NCI-H345 (cell line): ENCODE measurements at regions not wholly inside any gene's neighbourhood (a gene's known extent, or its start where the extent isn't known, plus 50 kb on each side); places are given as distances from the start of the nearest gene placed in this dataset.
"Not testable (repeated sequence)": the region's sequence is repeated elsewhere in the genome, so short reads cannot be mapped to it uniquely, and the experiment has no call there.

Source experiments
- DNase-seq: peaks from one replicate; lab custom pipeline; 2025; lab: John Stamatoyannopoulos, UW

DNA sequence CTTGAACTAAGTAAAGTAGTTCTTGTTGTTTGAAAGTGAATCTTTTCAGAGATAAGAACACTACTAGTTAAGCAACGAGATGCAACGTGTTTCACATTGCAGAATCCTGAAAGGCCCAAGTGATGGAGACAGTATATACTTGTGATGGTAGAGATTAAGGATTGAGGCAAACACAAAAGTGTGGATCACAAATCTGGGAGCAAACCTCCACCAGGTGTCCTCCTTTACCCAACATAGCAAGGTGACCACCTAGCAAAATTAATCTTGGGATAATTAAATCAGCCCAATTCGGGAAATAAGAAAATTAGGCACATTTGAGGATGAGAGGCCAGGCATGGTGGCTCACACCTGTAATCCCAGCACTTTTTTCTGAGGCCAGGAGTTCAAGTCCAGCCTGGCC, 563.9 kb downstream of the DACH1 start:
- DNase-seq: peak; percentile 21

DNA sequence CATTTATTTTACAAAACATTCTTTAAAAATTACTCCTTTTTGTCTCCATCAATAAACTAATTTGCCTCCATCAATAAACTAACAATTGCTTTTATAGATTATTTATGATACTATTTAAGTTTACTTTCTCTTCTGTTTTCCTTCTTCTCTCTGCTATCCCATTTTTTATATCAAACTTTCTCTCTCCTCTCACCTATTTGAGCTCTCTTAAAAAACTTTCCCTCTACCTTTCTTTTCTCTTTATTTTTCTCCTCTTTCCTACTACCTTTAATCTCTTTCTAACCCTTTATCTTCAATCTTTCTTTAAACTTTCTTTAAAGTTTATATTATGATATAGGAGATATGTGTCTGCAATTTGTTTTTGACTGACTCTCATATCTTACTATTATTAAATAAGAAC, 566.4 kb downstream of the DACH1 start:
- DNase-seq: no peak

DNA sequence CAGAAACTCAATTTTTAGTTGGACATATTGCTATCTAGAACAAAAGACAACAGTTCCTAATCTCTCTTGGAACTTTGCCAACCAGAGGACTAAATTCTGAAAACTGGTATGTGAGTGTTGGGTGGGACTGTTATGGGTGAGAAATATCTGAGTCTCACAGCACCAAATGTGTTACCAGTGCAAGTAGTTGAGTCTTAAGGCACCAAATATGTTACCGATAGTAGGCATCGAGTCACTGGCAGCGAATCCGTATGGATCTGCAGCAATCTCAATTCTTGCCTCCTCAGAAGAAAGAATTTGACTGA, 575.2 kb downstream of the DACH1 start:
- DNase-seq: no peak

DNA sequence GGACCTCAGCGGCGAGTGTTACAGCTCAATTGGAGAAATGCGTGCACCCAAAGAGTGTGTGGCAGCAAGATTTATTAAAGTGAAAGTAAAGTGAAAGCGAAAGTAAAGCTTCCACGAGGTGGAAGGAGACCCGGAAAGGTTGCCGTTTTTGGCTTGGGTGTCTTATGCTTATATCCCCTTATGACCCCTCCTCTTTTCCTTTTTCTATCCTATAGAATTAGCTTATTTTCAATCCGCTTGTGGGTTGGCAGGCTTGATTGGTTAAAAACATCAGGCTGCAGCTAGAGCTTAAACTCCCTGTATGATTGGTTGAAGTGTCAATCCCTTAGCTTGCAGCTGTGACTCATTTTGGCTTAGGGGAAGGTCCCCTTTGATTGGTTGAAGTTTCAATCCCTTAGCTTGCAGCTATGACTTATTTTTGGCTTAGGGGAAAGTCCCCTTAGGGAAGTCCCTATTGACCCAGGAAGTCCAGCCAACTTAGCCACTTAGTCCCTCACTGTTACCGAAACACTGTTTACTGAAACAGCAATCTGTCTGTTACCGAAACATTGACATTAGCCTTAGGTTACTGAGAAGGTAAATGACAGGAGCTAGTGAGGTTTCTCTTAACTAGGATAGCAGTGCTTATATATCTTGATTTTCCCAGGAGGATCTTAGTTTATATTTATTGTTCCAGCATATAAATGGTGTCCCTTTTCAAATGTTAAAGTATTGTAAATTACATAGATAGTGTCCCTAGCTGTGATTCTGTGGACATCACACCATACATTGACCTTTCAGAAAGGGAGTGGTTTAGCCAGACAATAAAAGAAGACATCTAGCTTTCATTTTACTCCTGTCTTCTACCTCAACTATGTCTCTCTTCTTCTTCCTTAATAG, 575.8 kb downstream of the DACH1 start:
- peak; percentile 76 for DNase-seq

DNA sequence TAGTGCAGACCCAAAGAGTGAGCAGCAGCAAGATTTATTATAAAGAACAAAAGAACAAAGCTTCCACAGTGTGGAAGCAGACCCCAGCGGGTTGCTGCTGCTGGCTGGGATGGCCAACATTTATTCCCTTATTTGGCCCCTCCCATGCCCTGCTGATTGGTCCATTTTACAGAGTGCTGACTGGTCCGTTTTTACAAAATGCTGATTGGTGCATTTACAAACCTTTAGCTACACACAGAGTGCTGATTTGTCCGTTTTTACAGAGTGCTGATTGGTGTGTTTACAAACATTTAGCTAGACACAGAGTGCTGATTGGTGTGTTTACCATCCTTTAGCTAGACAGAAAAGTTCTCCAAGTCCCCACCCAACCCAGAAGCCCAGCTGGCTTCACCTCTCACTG, 577.0 kb downstream of the DACH1 start:
- DNase-seq: not testable (repeated sequence)

DNA sequence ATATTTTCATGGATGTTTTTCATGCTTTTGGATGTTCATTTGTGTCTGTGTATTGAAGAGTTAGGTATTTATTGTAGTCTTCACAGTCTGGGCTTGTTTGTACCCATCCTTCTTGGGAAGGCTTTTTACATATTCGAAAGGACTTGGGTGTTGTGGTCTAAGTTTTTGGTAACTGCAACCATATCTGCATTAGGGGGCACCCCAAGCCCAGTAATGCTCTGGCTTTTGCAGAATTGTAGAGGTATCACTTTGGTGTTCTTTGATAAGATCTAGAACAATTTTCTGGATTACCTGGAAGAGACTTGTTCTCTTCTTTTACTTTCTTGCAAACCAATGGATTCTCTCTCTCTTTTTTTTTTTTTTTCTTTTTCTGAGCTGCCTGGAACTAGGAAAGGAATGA, 581.3 kb downstream of the DACH1 start:
- DNase-seq: no peak

DNA sequence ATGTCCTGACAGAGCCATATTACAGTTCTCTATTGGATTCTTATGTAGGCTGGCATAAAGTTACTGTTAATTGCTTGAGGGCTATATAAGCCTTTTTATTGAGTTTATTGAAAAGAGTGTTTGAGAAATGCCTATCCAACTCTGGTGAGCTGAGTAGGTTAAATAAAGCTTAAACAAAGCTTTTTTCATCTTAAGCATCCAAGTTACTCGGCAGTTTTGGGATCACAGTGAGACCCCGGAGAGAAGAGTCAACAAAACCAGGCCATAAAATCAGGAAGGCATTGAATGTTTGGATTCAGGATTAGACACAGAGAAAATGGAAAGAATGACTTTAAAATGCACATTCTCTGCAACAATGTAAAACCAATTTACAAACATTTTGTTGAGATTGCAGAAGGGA, 588.5 kb downstream of the DACH1 start:
- DNase-seq: peak; percentile 8

DNA sequence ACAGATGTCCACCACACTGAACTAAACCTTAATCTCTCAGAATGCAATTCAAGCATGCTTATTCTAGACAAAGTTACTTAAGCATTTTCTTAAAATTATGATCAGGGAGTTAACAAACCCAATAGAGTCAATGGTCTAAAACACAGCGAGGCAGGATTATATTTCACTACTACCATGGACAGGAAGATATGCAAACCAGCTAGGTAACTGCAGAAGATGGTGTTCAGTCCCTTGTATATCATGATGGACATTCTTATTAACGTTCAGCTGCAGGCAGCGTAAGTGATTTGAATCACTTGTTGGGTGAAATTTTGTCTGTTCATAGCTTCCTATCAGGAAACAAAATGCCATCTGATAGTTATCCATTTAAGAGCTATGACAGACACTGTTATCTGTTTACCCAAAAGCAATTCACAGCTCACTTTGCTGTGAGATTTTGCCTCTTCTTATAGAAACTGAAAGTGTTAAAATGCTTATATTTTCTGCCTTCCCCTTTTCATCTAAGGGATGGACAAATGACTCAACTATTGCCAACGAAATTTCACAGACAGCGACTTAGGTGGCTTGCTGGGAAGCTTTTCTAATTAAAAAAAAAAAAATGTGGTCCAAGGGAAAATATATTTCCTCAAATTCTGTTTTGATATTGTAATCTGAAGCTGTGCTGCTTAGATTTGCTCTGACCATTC, 591.9 kb downstream of the DACH1 start:
- DNase-seq: no peak

DNA sequence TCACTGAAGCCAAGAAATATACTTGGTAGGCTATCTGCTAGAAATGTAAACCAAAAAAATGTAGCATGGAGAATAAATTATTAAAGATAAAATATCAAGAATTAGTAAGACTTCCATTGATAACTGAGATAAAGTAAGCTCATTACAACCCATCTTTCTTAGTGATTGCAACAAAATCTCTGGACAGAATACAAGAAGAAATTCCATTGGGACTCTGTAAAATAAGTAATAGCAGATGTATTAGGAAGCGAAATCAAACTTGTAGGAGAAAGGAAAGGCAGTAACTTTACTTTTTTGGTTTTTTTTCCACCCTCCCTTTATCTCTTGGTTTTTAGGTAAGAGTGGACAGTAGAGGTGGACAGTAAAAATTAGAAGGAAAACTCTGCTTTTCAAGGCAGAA, 605.7 kb downstream of the DACH1 start:
- DNase-seq: no peak

DNA sequence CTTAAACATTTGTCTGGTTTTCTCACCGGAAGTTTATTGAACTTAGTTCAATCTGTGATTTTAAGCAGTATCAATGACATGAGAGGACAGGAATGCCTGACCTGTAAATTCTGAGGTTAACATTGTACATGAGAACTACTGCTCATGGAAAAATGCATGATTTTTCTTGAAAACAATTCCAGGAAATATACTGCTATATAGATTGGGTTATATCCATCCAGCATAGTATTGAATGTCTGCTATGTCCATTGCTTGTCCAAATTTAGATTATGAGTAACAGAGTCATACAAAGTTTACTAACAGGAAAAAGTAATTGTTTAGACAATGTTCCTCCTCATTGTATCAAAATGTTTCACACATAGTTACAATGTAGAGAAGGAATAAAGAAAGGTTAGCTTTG, 606.8 kb downstream of the DACH1 start:
- DNase-seq: no peak

DNA sequence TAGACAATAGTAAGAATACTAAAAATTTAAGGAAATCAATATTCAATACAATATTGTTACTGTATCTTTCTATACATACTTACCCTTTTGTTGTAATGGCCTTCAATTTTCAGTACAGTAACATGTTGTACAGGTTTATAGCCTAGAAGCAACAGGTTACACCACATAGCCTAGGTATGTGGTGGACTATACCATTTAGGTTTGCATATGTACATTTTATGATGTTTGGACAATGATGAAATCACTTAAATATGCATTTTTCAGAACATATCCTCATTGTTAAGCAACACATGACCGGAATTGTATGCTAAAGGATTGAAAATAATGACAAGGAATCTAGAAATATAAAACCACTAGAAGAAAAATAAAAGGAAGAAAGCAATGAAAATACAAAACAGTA, 611.4 kb downstream of the DACH1 start:
- no peak for DNase-seq

DNA sequence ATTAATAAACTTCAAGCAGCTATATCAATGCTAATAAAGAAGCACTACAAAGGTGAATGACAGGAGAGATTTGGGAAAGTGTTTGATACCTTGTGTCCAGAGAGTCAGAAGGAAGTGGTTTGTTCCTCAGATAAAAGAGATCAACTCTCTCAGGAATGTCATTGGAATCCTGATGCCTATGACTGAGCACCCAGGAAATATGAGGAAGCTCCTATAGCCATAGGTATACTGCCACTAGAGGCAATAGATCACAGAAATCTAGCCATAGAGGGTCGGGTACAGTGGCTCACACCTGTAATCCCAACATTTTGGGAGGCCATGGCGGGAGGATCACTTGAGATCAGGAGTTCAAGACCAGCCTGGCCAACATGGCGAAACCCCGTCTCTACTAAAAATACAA, 612.6 kb downstream of the DACH1 start:
- no peak for DNase-seq

DNA sequence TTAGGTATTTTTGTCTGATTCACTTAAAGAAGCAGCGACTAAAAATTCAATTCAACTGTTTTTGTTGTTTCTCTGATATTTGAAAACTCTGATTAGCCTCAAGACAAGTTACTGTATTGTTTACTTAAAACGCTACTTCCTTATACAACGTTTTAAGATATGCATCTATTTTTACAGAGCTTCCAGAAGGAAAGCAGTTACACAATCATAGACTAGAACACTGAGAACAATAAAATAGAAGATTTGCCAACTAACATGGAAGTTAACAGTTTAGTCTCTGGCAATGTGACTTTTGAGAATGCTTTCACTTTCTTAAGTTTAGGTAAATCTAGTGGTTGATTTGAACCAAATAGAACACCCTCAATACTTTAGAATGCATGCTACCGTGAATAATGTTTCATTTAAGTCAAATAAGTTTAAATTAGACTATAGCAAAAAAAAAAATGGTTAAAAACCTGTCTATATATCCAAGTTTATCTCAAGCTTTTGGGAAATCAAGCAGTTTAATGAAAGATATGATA, 614.8 kb downstream of the DACH1 start:
- no peak for DNase-seq

DNA sequence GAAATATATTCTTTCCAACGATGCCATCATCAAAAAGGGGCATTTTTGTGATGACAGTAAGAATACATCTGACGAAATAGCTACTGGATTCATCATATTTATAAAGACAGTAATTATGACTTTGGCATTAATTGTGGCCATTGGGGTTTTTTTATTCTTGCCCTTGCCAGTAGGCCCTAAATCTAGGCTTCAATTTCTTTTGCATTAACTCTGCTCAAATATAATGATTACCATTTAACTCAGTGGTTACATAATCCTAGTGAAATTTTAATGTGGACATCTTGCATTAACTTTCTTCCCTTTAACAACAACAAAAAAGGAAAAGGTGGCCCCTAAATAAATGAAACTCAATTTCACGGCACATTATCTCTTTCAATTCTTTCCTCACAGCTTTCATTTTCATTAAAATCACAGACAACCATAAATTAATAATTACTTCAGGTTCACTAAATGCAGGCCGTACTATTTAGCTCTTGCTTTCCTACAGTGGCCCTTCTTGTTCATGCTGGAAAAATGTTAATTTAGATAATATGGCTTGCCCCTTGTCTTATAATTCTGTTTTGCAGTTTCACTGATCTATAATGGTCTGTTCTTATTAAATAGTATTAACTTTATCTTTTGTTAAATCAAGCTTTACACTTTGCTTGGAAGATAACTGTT, 615.6 kb downstream of the DACH1 start:
- no peak for DNase-seq

DNA sequence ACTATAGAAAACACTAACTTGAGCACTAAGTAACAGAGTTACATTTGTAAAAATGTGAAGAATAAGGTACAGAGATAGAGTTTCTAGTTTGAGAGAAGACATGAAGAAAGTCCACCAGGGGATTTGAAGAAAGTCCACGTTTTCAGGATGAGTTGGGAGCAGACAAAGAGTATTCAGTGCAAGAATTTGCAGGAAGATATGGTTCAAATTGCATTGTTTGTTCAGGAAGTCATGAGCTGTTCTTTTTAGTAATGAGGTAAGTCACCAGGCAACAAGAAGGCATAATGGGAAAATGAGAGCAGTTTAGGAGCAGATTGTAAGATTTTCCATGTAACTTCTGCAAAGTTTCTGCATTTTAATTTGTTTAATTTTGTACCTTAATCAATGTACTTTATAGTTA, 618.0 kb downstream of the DACH1 start:
- DNase-seq: no peak

DNA sequence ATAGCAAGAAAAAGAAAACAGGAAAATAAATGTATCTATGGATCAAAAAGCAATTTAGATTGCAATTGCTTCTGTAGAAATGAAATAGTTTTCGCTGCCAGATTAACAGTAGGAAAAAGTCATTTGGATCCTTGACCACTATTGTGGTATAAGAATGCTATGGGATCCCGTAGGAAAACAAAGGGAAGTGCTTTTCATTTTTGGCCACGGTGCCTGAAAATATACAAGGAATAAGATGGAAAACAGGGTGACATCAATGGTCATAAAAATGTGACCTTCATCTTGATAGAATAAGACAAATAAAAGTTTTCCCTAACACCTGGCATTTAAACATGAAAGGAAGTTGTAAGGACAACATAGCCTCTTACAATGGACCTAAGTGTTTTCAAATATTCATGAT, 622.8 kb downstream of the DACH1 start:
- no peak for DNase-seq

DNA sequence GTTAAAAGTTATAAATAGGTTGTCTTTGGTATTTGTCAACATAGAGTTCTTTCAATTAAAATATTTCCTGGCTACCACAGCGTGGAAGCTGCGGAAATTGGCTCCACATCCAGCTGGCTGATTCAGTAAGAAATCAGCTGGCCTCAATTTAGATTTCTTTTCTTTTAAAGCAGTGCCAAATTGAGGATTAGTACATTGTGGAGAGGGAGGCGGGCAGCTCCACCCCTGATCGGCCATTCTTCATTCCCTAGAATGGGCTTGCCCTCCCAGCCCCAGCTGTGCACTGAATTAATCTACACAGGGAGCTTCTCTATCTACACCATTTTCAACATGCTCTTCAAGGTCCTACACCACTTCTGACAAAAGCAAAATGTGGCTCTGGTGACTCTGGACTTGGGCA, 624.8 kb downstream of the DACH1 start:
- peak; percentile 84 for DNase-seq

DNA sequence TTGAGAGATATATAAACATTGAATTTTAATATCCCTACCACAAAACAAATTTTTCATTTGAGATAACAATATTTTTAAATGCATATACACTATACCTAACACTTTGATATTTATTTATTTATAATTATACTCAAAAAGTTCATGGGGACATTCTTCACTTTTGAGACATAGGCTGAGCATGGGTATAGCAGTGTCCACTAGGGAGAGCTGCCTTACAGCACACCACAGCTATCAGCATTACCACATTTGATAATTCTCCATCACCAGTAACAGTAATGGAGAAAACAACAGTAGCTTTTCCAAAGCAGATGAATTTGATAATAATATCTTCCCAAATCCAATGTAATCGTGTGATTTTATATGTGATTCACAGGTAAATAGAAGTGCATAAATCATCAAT, 626.1 kb downstream of the DACH1 start:
- DNase-seq: peak; percentile 12

DNA sequence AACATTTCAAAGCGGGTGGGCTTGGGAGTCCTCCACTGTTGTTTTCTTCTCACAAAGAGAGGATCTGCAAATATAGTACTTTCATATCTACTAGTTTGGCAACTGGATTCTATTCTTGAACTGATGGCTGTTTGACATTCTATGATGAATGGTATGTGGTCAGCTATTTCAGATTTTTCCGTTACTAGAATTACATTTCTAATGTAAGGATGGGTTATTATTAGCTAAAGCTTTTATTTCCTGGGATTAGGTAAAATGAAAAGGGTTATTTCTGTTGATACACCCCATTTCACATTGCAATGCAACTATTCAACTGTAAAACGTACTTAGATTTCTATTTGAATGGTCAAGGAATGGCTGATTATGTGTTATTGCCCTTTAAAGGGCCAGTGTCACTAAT, 629.7 kb downstream of the DACH1 start:
- no peak for DNase-seq

DNA sequence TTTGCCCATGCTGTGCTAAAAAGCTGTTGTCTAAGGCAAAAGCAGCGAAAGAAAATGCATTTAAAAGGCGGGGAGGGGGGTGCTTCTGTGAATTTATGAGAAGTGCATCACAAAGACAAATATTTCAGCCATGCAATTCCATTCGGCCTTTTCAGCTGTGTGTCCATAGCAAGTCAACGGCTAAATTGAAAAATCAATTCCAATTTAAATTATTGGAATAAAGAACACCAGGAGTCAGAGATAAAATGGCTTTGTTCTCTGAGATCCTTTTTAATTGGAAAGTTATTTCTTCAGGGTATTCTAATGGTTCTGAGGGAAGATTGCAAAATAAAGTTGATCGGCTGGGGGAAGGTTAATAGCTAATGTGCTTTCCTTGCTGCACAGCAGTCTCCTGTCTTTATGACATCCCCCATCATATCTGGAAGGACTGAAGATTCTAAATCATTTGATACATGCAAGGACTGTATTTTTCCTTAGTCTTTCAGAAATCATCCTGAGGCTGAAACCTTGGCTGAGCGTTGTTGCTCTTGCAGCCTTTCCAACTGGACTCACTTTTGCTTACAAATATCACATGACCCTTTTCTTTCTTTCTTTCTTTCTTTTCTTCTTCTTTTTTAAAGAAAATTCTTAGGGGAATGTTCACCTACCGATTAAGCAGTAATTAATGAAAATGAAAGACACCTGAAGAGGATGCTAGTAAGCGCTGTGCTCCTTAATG, 647.1 kb downstream of the DACH1 start:
- DNase-seq: no peak

DNA sequence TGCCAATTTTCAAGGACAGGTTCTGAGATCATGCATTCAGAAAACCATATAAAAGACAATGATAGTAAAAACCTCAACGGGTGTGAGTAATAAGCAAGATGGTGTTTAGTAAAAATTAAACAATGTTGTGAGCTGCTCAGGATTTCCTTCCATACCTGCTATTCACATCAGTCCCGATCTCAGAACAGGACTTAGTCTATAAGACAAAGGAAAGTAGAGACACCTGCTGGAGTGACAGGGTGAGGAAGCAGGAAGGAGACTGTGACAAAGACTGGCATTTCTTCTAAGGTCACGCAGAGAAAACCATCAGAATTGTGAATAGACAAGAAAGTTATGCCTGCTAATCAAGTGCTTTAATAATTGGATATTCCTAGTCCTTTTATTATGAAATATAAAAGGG, 648.0 kb downstream of the DACH1 start:
- DNase-seq: peak; percentile 25

DNA sequence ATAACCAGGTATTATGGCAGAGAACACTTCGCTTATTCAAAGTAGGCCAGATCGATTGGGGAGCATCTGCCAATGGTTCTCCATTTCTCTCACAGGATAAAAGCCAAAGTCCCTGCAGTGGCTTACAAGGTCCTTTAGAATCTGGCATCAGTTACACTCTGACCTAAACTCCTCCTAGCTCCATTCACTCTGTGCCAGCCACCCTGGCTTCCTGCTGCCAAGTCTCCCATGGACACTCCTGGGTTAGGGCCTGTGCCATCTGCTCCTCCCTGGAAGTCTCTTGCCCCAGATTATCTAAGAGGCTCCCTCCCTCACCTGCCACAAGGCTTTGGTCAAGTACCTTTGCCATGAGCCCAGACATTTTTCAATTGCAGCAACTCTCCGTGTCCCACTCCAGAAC, 649.2 kb downstream of the DACH1 start:
- no peak for DNase-seq
